ENCODE measurements at regions not wholly inside any gene's neighbourhood (a gene's known extent, or its start where the extent isn't known, plus 50 kb on each side); places are given as distances from the start of the nearest gene placed in this dataset.

GRCh38 chr9:13948037-13948436 lies 365.9 kb downstream of the NFIB start:
- Histone ChIP-seq H3K9me3 (ENCODE audit: control insufficient read depth in 1 of 2, low read length in 2 of 2) (no peaks in the 10 kb centered on the region), H3K4me1 (ENCODE audit: control insufficient read depth in 1 of 2, insufficient read depth in 2 of 2, low read length in 2 of 2) (no peaks in the 10 kb centered on the region), H3K36me3 (ENCODE audit: control insufficient read depth in 1 of 2, insufficient read depth in 2 of 2, low read length in 2 of 2) (no peaks in the 10 kb centered on the region), H3K4me3 (ENCODE audit: low read depth in 1 of 2, low read length in 2 of 2) (no peak overlapping the region), H3K27ac (ENCODE audit: low read depth, low read length) (no peak overlapping the region), H3K9ac (ENCODE audit: low read depth in 1 of 2, low read length in 2 of 2) (no peak overlapping the region), H3K27me3 (ENCODE audit: control insufficient read depth in 1 of 2, insufficient read depth in 2 of 2, low read length in 2 of 2) (no peaks in the 10 kb centered on the region)

GRCh38 chr9:13943176-13943575 lies 370.8 kb downstream of the NFIB start:
- Histone ChIP-seq H3K27ac (ENCODE audit: low read depth, low read length) (no peak overlapping the region), H3K9ac (ENCODE audit: low read depth in 1 of 2, low read length in 2 of 2) (no peak overlapping the region), H3K4me1 (ENCODE audit: control insufficient read depth in 1 of 2, insufficient read depth in 2 of 2, low read length in 2 of 2) (no peaks in the 10 kb centered on the region), H3K4me3 (ENCODE audit: low read depth in 1 of 2, low read length in 2 of 2) (no peak overlapping the region), H3K27me3 (ENCODE audit: control insufficient read depth in 1 of 2, insufficient read depth in 2 of 2, low read length in 2 of 2) (no peaks in the 10 kb centered on the region), H3K9me3 (ENCODE audit: control insufficient read depth in 1 of 2, low read length in 2 of 2) (no peaks in the 10 kb centered on the region), H3K36me3 (ENCODE audit: control insufficient read depth in 1 of 2, insufficient read depth in 2 of 2, low read length in 2 of 2) (no peaks in the 10 kb centered on the region)

- no peaks in the 10 kb centered on the region for H3K4me1 ChIP-seq (ENCODE audit: control insufficient read depth in 1 of 2, insufficient read depth in 2 of 2, low read length in 2 of 2)
- H3K9ac ChIP-seq (ENCODE audit: low read depth in 1 of 2, low read length in 2 of 2) = no peak overlapping the region
- H3K27ac ChIP-seq (ENCODE audit: low read depth, low read length) = no peak overlapping the region
- no peak overlapping the region for H3K4me3 ChIP-seq (ENCODE audit: low read depth in 1 of 2, low read length in 2 of 2)
- no peaks in the 10 kb centered on the region for H3K36me3 ChIP-seq (ENCODE audit: control insufficient read depth in 1 of 2, insufficient read depth in 2 of 2, low read length in 2 of 2)
- no peaks in the 10 kb centered on the region for H3K9me3 ChIP-seq (ENCODE audit: control insufficient read depth in 1 of 2, low read length in 2 of 2)
- no peaks in the 10 kb centered on the region for H3K27me3 ChIP-seq (ENCODE audit: control insufficient read depth in 1 of 2, insufficient read depth in 2 of 2, low read length in 2 of 2)
Observed at GRCh38 chr9:13942695-13943094, 371.2 kb downstream of the NFIB start.

GRCh38 chr9:13942201-13942600 lies 371.7 kb downstream of the NFIB start:
- no peaks in the 10 kb centered on the region for H3K9me3 ChIP-seq (ENCODE audit: control insufficient read depth in 1 of 2, low read length in 2 of 2)
- H3K9ac ChIP-seq (ENCODE audit: low read depth in 1 of 2, low read length in 2 of 2) = no peak overlapping the region
- H3K4me1 ChIP-seq (ENCODE audit: control insufficient read depth in 1 of 2, insufficient read depth in 2 of 2, low read length in 2 of 2) = no peaks in the 10 kb centered on the region
- no peaks in the 10 kb centered on the region for H3K27me3 ChIP-seq (ENCODE audit: control insufficient read depth in 1 of 2, insufficient read depth in 2 of 2, low read length in 2 of 2)
- no peaks in the 10 kb centered on the region for H3K36me3 ChIP-seq (ENCODE audit: control insufficient read depth in 1 of 2, insufficient read depth in 2 of 2, low read length in 2 of 2)
- no peak overlapping the region for H3K27ac ChIP-seq (ENCODE audit: low read depth, low read length)
- no peak overlapping the region for H3K4me3 ChIP-seq (ENCODE audit: low read depth in 1 of 2, low read length in 2 of 2)

- no peaks in the 10 kb centered on the region for H3K9me3 ChIP-seq (ENCODE audit: control insufficient read depth in 1 of 2, low read length in 2 of 2)
- no peak overlapping the region for H3K4me3 ChIP-seq (ENCODE audit: low read depth in 1 of 2, low read length in 2 of 2)
- H3K9ac ChIP-seq (ENCODE audit: low read depth in 1 of 2, low read length in 2 of 2) = no peak overlapping the region
- no peaks in the 10 kb centered on the region for H3K4me1 ChIP-seq (ENCODE audit: control insufficient read depth in 1 of 2, insufficient read depth in 2 of 2, low read length in 2 of 2)
- no peak overlapping the region for H3K27ac ChIP-seq (ENCODE audit: low read depth, low read length)
- H3K27me3 ChIP-seq (ENCODE audit: control insufficient read depth in 1 of 2, insufficient read depth in 2 of 2, low read length in 2 of 2) = no peaks in the 10 kb centered on the region
- H3K36me3 ChIP-seq (ENCODE audit: control insufficient read depth in 1 of 2, insufficient read depth in 2 of 2, low read length in 2 of 2) = no peaks in the 10 kb centered on the region
Observed at GRCh38 chr9:13941714-13942113, 372.2 kb downstream of the NFIB start.

GRCh38 chr9:13939701-13940490 lies 374.0 kb downstream of the NFIB start:
- no peaks in the 10 kb centered on the region for H3K27me3 ChIP-seq (ENCODE audit: control insufficient read depth in 1 of 2, insufficient read depth in 2 of 2, low read length in 2 of 2)
- no peaks in the 10 kb centered on the region for H3K9me3 ChIP-seq (ENCODE audit: control insufficient read depth in 1 of 2, low read length in 2 of 2)
- no peaks in the 10 kb centered on the region for H3K36me3 ChIP-seq (ENCODE audit: control insufficient read depth in 1 of 2, insufficient read depth in 2 of 2, low read length in 2 of 2)
- no peak overlapping the region for H3K9ac ChIP-seq (ENCODE audit: low read depth in 1 of 2, low read length in 2 of 2)
- H3K27ac ChIP-seq (ENCODE audit: low read depth, low read length) = no peak overlapping the region
- H3K4me3 ChIP-seq (ENCODE audit: low read depth in 1 of 2, low read length in 2 of 2) = no peak overlapping the region
- H3K4me1 ChIP-seq (ENCODE audit: control insufficient read depth in 1 of 2, insufficient read depth in 2 of 2, low read length in 2 of 2) = no peaks in the 10 kb centered on the region

GRCh38 chr9:13939134-13939533 lies 374.8 kb downstream of the NFIB start:
- Histone ChIP-seq H3K27me3 (ENCODE audit: control insufficient read depth in 1 of 2, insufficient read depth in 2 of 2, low read length in 2 of 2) (no peaks in the 10 kb centered on the region), H3K4me3 (ENCODE audit: low read depth in 1 of 2, low read length in 2 of 2) (no peak overlapping the region), H3K36me3 (ENCODE audit: control insufficient read depth in 1 of 2, insufficient read depth in 2 of 2, low read length in 2 of 2) (no peaks in the 10 kb centered on the region), H3K9me3 (ENCODE audit: control insufficient read depth in 1 of 2, low read length in 2 of 2) (no peaks in the 10 kb centered on the region), H3K27ac (ENCODE audit: low read depth, low read length) (no peak overlapping the region), H3K4me1 (ENCODE audit: control insufficient read depth in 1 of 2, insufficient read depth in 2 of 2, low read length in 2 of 2) (no peaks in the 10 kb centered on the region), H3K9ac (ENCODE audit: low read depth in 1 of 2, low read length in 2 of 2) (no peak overlapping the region)

GRCh38 chr9:13934416-13934815 lies 379.5 kb downstream of the NFIB start:
- Histone ChIP-seq H3K27ac (ENCODE audit: low read depth, low read length) (no peak overlapping the region), H3K27me3 (ENCODE audit: control insufficient read depth in 1 of 2, insufficient read depth in 2 of 2, low read length in 2 of 2) (no peaks in the 10 kb centered on the region), H3K9me3 (ENCODE audit: control insufficient read depth in 1 of 2, low read length in 2 of 2) (no peaks in the 10 kb centered on the region), H3K4me3 (ENCODE audit: low read depth in 1 of 2, low read length in 2 of 2) (no peak overlapping the region), H3K4me1 (ENCODE audit: control insufficient read depth in 1 of 2, insufficient read depth in 2 of 2, low read length in 2 of 2) (no peaks in the 10 kb centered on the region), H3K36me3 (ENCODE audit: control insufficient read depth in 1 of 2, insufficient read depth in 2 of 2, low read length in 2 of 2) (no peaks in the 10 kb centered on the region), H3K9ac (ENCODE audit: low read depth in 1 of 2, low read length in 2 of 2) (no peak overlapping the region)

- H3K9me3 ChIP-seq (ENCODE audit: control insufficient read depth in 1 of 2, low read length in 2 of 2) = no peaks in the 10 kb centered on the region
- H3K36me3 ChIP-seq (ENCODE audit: control insufficient read depth in 1 of 2, insufficient read depth in 2 of 2, low read length in 2 of 2) = no peaks in the 10 kb centered on the region
- H3K4me1 ChIP-seq (ENCODE audit: control insufficient read depth in 1 of 2, insufficient read depth in 2 of 2, low read length in 2 of 2) = no peaks in the 10 kb centered on the region
- H3K27me3 ChIP-seq (ENCODE audit: control insufficient read depth in 1 of 2, insufficient read depth in 2 of 2, low read length in 2 of 2) = no peaks in the 10 kb centered on the region
- H3K4me3 ChIP-seq (ENCODE audit: low read depth in 1 of 2, low read length in 2 of 2) = no peak overlapping the region
- no peak overlapping the region for H3K9ac ChIP-seq (ENCODE audit: low read depth in 1 of 2, low read length in 2 of 2)
- H3K27ac ChIP-seq (ENCODE audit: low read depth, low read length) = no peak overlapping the region
Observed at GRCh38 chr9:13933268-13933656, 380.7 kb downstream of the NFIB start.

- Histone ChIP-seq H3K4me3 (ENCODE audit: low read depth in 1 of 2, low read length in 2 of 2) (no peak overlapping the region), H3K9me3 (ENCODE audit: control insufficient read depth in 1 of 2, low read length in 2 of 2) (no peaks in the 10 kb centered on the region), H3K27me3 (ENCODE audit: control insufficient read depth in 1 of 2, insufficient read depth in 2 of 2, low read length in 2 of 2) (no peaks in the 10 kb centered on the region), H3K27ac (ENCODE audit: low read depth, low read length) (no peak overlapping the region), H3K9ac (ENCODE audit: low read depth in 1 of 2, low read length in 2 of 2) (no peak overlapping the region), H3K4me1 (ENCODE audit: control insufficient read depth in 1 of 2, insufficient read depth in 2 of 2, low read length in 2 of 2) (no peaks in the 10 kb centered on the region), H3K36me3 (ENCODE audit: control insufficient read depth in 1 of 2, insufficient read depth in 2 of 2, low read length in 2 of 2) (no peaks in the 10 kb centered on the region)
Observed at GRCh38 chr9:13932528-13933267, 381.2 kb downstream of the NFIB start.

Measured in duodenal mucosa (tissue), 2 donors.